ENCODE measurements at regions not wholly inside any gene's neighbourhood (a gene's known extent, or its start where the extent isn't known, plus 50 kb on each side); places are given as distances from the start of the nearest gene placed in this dataset.
"Not testable (repeated sequence)": the region's sequence is repeated elsewhere in the genome, so short reads cannot be mapped to it uniquely, and the experiment has no call there.

DNA sequence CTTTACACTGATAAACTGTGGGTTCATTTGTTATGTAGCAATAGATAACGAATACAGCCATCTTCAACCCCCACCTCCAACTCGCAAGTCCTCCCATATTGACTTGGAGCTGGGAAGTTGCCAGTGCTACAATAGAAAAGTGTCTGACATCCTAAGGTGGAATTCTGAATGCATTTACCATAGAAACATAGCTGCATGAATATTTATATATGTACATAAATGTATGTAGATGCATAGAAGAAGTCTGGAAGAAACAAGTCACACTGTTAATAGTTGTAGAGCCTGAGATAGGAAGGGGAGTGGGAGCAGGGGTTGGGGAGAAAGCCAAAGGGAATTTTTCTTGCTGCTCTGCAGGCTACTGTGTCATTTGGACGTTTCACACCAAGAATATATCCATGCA lies 88.1 kb upstream of the SSBP2 start:
- Histone ChIP-seq H3K9me3 (ENCODE audit: control insufficient read depth, low read length) (no peaks in the 10 kb centered on the region), H3K9ac (ENCODE audit: low read length) (no peak overlapping the region), H3K4me3 (ENCODE audit: low read length) (no peak overlapping the region), H3K4me1 (ENCODE audit: control insufficient read depth, insufficient read depth, low read length) (peaks cover 3% of the 10 kb centered on the region), H3K27me3 (ENCODE audit: control insufficient read depth, insufficient read depth, low read length) (no peaks in the 10 kb centered on the region), H3K36me3 (ENCODE audit: control insufficient read depth, insufficient read depth, low read length) (no peaks in the 10 kb centered on the region)

DNA sequence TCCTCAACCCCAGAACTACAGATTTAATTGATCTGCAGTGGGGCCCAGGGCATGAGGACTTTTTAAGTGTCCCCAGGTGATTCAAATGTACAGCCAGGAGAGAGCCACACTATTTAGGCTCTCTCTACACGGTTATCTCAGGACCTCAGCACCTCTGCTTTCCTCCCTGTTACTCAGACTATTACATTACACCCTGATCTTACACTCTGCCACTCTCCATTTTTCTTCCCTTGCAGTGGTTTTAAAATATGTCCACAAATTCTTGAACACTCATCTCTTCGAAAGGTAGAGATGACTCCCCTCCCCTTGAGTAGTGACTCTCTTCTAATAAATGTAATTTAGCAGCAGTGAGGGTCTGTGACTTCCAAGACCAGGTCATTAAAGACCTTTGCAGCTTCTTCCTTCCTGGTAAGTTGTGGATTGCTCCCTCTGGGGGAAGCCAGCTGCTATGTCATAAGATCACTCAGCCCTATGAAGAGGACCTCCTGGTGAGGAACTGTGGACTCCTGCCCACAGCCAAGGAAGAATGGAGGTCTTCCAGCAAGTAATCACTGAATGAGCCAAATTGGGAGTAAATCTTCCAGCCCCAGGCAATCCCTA lies 87.5 kb upstream of the SSBP2 start:
- Histone ChIP-seq H3K9me3 (ENCODE audit: control insufficient read depth, low read length) (no peaks in the 10 kb centered on the region), H3K4me3 (ENCODE audit: low read length) (no peak overlapping the region)

DNA sequence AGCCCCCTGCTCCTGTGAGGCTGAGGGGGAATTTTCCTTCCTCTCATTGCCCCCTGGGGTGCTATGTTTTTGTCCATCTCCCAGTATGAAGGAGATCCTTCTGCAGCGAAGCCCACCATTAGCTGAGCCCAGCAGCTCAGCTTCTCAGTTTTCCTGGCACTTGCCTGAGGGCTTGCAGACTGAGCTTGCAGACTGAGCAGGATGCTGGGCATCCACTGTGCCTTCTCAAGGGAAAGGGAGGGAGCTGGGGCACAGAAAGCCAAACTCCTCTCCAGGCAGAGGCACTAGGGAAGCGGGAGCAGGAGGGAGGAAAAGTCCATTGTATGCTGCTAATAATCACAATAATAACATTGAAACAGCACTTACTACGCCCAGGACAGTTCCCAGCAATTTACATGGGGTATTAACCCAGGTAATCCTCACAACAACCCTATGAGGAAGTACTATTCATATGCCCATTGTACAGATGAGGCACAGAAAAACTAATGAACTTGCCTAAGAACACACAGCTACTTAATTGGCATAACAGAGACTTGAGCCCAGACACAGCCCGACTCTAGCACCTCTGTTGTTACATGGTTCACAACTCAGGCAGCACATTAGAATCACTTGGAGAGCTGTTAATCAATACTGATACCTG lies 86.9 kb upstream of the SSBP2 start:
- H3K4me1 ChIP-seq (ENCODE audit: control insufficient read depth, insufficient read depth, low read length), result peaks cover 3% of the 10 kb centered on the region
- no peaks in the 10 kb centered on the region for H3K36me3 ChIP-seq (ENCODE audit: control insufficient read depth, insufficient read depth, low read length)
- no peaks in the 10 kb centered on the region for H3K27me3 ChIP-seq (ENCODE audit: control insufficient read depth, insufficient read depth, low read length)
- no peak overlapping the region for H3K4me3 ChIP-seq (ENCODE audit: low read length)
- H3K9me3 ChIP-seq (ENCODE audit: control insufficient read depth, low read length), result no peaks in the 10 kb centered on the region
- H3K9ac ChIP-seq (ENCODE audit: low read length), result no peak overlapping the region

More for the DNA sequence above, 87.5 kb upstream of the SSBP2 start:
- Histone ChIP-seq H3K27me3 (ENCODE audit: control insufficient read depth, insufficient read depth, low read length) (no peaks in the 10 kb centered on the region), H3K4me1 (ENCODE audit: control insufficient read depth, insufficient read depth, low read length) (peaks cover 3% of the 10 kb centered on the region), H3K36me3 (ENCODE audit: control insufficient read depth, insufficient read depth, low read length) (no peaks in the 10 kb centered on the region), H3K9ac (ENCODE audit: low read length) (no peak overlapping the region)

- Histone ChIP-seq H3K27me3 (ENCODE audit: control insufficient read depth, insufficient read depth, low read length) (no peaks in the 10 kb centered on the region), H3K36me3 (ENCODE audit: control insufficient read depth, insufficient read depth, low read length) (no peaks in the 10 kb centered on the region), H3K4me1 (ENCODE audit: control insufficient read depth, insufficient read depth, low read length) (peaks cover 3% of the 10 kb centered on the region), H3K9ac (ENCODE audit: low read length) (no peak overlapping the region), H3K4me3 (ENCODE audit: low read length) (no peak overlapping the region), H3K9me3 (ENCODE audit: control insufficient read depth, low read length) (no peaks in the 10 kb centered on the region)
Observed at GRCh38 chr5:81835814-81836367, 85.0 kb upstream of the SSBP2 start.

DNA sequence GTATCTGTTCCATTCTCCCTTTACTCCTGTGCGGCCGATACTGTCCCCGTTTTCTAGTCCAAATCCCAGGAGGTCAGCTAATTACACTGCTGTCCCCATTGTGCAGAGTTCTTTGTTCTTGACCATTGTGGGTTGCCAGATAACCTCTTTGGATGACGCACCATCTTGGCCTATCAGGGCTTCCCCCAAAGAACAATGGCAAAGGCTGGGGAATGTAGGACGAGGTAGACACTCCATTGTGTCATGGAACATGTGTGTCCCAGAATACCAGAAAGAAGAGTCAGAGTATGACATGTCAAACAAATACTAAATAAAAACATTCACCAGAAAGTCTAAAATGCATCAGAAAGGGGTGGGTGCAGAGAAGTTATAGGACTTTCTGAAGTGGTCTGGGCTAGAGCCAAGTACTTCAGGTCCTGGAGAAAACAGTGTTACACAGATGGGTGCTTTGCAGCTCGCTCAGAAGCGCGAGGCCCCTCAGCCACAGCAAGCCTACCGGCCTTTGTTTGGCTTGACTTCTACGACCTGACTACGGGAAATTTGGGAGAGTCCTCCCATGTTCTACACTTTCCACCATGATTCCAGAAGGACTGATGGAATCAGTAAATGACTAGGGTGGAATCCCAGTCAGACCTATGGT lies 83.2 kb upstream of the SSBP2 start:
- no peaks in the 10 kb centered on the region for H3K9me3 ChIP-seq (ENCODE audit: control insufficient read depth, low read length)
- no peaks in the 10 kb centered on the region for H3K27me3 ChIP-seq (ENCODE audit: control insufficient read depth, insufficient read depth, low read length)

DNA sequence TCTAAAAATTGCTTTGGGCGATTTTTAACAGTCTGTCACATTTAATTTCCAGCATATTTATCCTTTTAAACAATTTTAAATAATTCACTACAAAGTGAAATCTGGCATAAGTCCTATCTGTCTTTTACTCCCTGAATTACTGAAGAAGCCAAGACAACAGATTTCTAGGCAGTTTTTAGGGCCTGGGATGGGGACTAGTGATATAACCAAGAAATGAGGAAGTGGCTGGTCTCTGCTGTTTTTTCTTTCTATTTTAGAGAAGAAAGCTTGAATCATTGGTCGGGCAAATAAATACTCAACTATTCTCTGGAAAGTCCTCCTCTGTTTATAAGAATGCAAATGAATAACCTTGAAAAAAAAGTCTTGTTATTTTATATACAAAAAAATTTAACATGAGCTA lies 79.7 kb upstream of the SSBP2 start:
- Histone ChIP-seq H3K36me3 (ENCODE audit: control insufficient read depth, insufficient read depth, low read length) (no peaks in the 10 kb centered on the region), H3K9ac (ENCODE audit: low read length) (no peak overlapping the region), H3K9me3 (ENCODE audit: control insufficient read depth, low read length) (no peaks in the 10 kb centered on the region), H3K4me3 (ENCODE audit: low read length) (no peak overlapping the region), H3K4me1 (ENCODE audit: control insufficient read depth, insufficient read depth, low read length) (peaks cover 7% of the 10 kb centered on the region), H3K27me3 (ENCODE audit: control insufficient read depth, insufficient read depth, low read length) (no peaks in the 10 kb centered on the region)

More for the DNA sequence above, 83.2 kb upstream of the SSBP2 start:
- Histone ChIP-seq H3K4me3 (ENCODE audit: low read length) (no peak overlapping the region), H3K4me1 (ENCODE audit: control insufficient read depth, insufficient read depth, low read length) (peaks cover 3% of the 10 kb centered on the region), H3K36me3 (ENCODE audit: control insufficient read depth, insufficient read depth, low read length) (no peaks in the 10 kb centered on the region), H3K9ac (ENCODE audit: low read length) (no peak overlapping the region)

DNA sequence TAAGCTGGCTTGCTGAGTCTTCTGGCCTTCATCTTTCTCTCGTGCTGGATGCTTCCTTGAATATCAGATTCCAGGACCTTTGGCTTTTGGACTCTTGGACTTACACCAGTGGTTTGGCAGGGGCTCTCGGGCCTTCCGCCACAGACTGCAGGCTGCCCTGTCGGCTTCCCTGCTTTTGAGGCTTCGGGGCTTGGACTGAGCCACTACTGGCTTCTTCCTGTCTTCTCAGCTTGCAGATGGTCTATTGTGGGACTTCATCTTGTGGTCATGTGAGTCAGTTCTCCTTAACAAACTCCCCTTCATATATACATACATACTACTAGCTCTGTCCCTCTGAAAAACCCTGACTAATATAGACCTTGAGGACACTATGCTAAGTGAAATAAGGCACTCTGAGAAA lies 78.3 kb upstream of the SSBP2 start:
- H3K4me3 ChIP-seq (ENCODE audit: low read length), result no peak overlapping the region
- H3K36me3 ChIP-seq (ENCODE audit: control insufficient read depth, insufficient read depth, low read length), result no peaks in the 10 kb centered on the region
- peaks cover 7% of the 10 kb centered on the region for H3K4me1 ChIP-seq (ENCODE audit: control insufficient read depth, insufficient read depth, low read length)
- no peaks in the 10 kb centered on the region for H3K27me3 ChIP-seq (ENCODE audit: control insufficient read depth, insufficient read depth, low read length)
- no peak overlapping the region for H3K9ac ChIP-seq (ENCODE audit: low read length)
- H3K9me3 ChIP-seq (ENCODE audit: control insufficient read depth, low read length), result no peaks in the 10 kb centered on the region

DNA sequence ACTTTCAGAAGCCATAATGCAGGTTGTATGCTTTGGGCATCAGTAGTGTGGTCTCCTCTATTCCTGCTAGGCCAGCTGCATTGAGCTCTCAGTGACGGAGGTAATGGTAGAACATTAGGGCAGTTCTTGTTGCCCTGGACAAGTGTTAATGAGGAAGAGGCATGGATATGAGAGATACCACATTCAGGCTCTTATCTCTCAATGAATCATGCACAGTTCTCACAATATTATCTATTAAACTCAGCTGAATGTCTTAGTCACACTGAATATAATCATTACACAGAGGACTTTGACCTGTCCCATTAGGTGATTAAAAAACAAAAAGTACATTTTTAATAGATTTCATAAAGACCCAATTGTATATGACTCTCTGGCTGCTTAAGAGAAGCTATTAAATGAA lies 76.6 kb upstream of the SSBP2 start:
- Histone ChIP-seq H3K9ac (ENCODE audit: low read length) (no peak overlapping the region), H3K4me3 (ENCODE audit: low read length) (no peak overlapping the region), H3K9me3 (ENCODE audit: control insufficient read depth, low read length) (no peaks in the 10 kb centered on the region), H3K27me3 (ENCODE audit: control insufficient read depth, insufficient read depth, low read length) (no peaks in the 10 kb centered on the region), H3K4me1 (ENCODE audit: control insufficient read depth, insufficient read depth, low read length) (peaks cover 7% of the 10 kb centered on the region), H3K36me3 (ENCODE audit: control insufficient read depth, insufficient read depth, low read length) (no peaks in the 10 kb centered on the region)

- Histone ChIP-seq H3K27me3 (ENCODE audit: control insufficient read depth, insufficient read depth, low read length) (no peaks in the 10 kb centered on the region), H3K9ac (ENCODE audit: low read length) (no peak overlapping the region), H3K9me3 (ENCODE audit: control insufficient read depth, low read length) (no peaks in the 10 kb centered on the region), H3K36me3 (ENCODE audit: control insufficient read depth, insufficient read depth, low read length) (no peaks in the 10 kb centered on the region), H3K4me1 (ENCODE audit: control insufficient read depth, insufficient read depth, low read length) (peaks cover 7% of the 10 kb centered on the region), H3K4me3 (ENCODE audit: low read length) (no peak overlapping the region)
Observed at GRCh38 chr5:81826128-81826527, 75.2 kb upstream of the SSBP2 start.

GRCh38 chr5:81825237-81825636 lies 74.3 kb upstream of the SSBP2 start:
- no peak overlapping the region for H3K9ac ChIP-seq (ENCODE audit: low read length)
- peaks cover 11% of the 10 kb centered on the region for H3K4me1 ChIP-seq (ENCODE audit: control insufficient read depth, insufficient read depth, low read length)
- H3K4me3 ChIP-seq (ENCODE audit: low read length), result no peak overlapping the region
- no peaks in the 10 kb centered on the region for H3K9me3 ChIP-seq (ENCODE audit: control insufficient read depth, low read length)
- H3K27me3 ChIP-seq (ENCODE audit: control insufficient read depth, insufficient read depth, low read length), result no peaks in the 10 kb centered on the region
- no peaks in the 10 kb centered on the region for H3K36me3 ChIP-seq (ENCODE audit: control insufficient read depth, insufficient read depth, low read length)

GRCh38 chr5:81823736-81824135 lies 72.8 kb upstream of the SSBP2 start:
- H3K36me3 ChIP-seq (ENCODE audit: control insufficient read depth, insufficient read depth, low read length); H3K4me3 ChIP-seq (ENCODE audit: low read length); H3K27me3 ChIP-seq (ENCODE audit: control insufficient read depth, insufficient read depth, low read length); H3K9me3 ChIP-seq (ENCODE audit: control insufficient read depth, low read length); H3K9ac ChIP-seq (ENCODE audit: low read length): not testable (repeated sequence)
- peaks cover 18% of the 10 kb centered on the region for H3K4me1 ChIP-seq (ENCODE audit: control insufficient read depth, insufficient read depth, low read length)

DNA sequence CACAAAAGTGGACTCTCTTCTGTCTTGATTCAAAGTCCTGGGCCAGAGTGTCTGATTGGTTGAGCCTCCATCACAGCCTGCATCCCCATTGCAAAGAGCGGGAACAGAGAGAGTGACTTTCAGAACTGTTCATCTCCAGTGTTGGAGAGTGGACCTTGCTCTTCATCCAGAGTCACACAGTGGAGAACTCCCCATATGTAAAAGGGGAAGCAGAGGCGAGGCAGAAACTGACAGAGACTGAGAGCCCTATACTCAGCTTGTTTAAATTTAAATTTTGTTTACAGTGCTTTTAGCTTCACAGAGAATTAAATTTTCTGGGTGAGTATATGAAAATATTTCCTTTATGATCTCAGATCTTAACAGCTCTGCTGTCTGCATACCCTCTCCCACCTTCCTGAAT lies 70.0 kb upstream of the SSBP2 start:
- H3K9ac ChIP-seq (ENCODE audit: low read length), result no peak overlapping the region
- H3K9me3 ChIP-seq (ENCODE audit: control insufficient read depth, low read length), result no peaks in the 10 kb centered on the region
- no peaks in the 10 kb centered on the region for H3K27me3 ChIP-seq (ENCODE audit: control insufficient read depth, insufficient read depth, low read length)
- no peak overlapping the region for H3K4me3 ChIP-seq (ENCODE audit: low read length)
- H3K4me1 ChIP-seq (ENCODE audit: control insufficient read depth, insufficient read depth, low read length), result peaks cover 11% of the 10 kb centered on the region
- no peaks in the 10 kb centered on the region for H3K36me3 ChIP-seq (ENCODE audit: control insufficient read depth, insufficient read depth, low read length)
